SH-SY5Y (cell line): ENCODE measurements at regions not wholly inside any gene's neighbourhood (a gene's known extent, or its start where the extent isn't known, plus 50 kb on each side); places are given as distances from the start of the nearest gene placed in this dataset.

ENCODE experiments used
- GATA2 ChIP-seq: IDR thresholded peaks from 2 replicates; pipeline ENCODE4 v1.6.1; 2011; ENCODE audit warnings: mild to moderate bottlenecking, low read depth, low read length
- GATA3 ChIP-seq: IDR thresholded peaks from 2 replicates; pipeline ENCODE4 v1.6.1; 2011; ENCODE audit warnings: low read depth, mild to moderate bottlenecking, low read length, moderate library complexity

GRCh38 chr9:29220596-29221251 is 1647.4 kb upstream of the C9orf72 start:
- TF ChIP-seq GATA3 = no peak
- no peak for TF ChIP-seq GATA2
